Calu3 (cell line): ENCODE measurements at regions not wholly inside any gene's neighbourhood (a gene's known extent, or its start where the extent isn't known, plus 50 kb on each side); places are given as distances from the start of the nearest gene placed in this dataset.

Source experiments
- BruUV-seq: library from RNA; stranded (reverse); fragments of 400-500 nt; replicated peaks from 2 replicates; lab custom pipeline; 2021; lab: Mats Ljungman, UMichigan
- CTCF ChIA-PET: fragments of 300-600 bp; sonication (Branson Sonifier 250); formaldehyde crosslinking; loops from one replicate; lab custom pipeline; 2022; ENCODE audit warnings: antibody characterized with exemption; lab: Charles Lee
- DNase-seq: peaks from one replicate; pipeline ENCODE4 v3.0.0; 2022
- H3K27ac Mint-ChIP-seq: one replicate; pipeline ENCODE4 v1.8.0; 2022; ENCODE audit warnings: mixed read lengths; ENCODE audit not compliant: unreplicated experiment
- H3K27me3 Mint-ChIP-seq: one replicate; pipeline ENCODE4 v1.8.0; 2022; ENCODE audit warnings: mixed read lengths; ENCODE audit not compliant: unreplicated experiment
- H3K36me3 Mint-ChIP-seq: one replicate; pipeline ENCODE4 v1.8.0; 2022; ENCODE audit warnings: mild to moderate bottlenecking, moderate library complexity, mixed read lengths; ENCODE audit not compliant: insufficient read depth, unreplicated experiment
- H3K4me1 Mint-ChIP-seq: one replicate; pipeline ENCODE4 v1.8.0; 2022; ENCODE audit warnings: mild to moderate bottlenecking, low read depth, mixed read lengths; ENCODE audit not compliant: unreplicated experiment
- H3K4me3 Mint-ChIP-seq: one replicate; pipeline ENCODE4 v1.8.0; 2022; ENCODE audit warnings: mild to moderate bottlenecking, low read depth, moderate library complexity, mixed read lengths; ENCODE audit not compliant: unreplicated experiment
- H3K9me3 Mint-ChIP-seq: one replicate; pipeline ENCODE4 v1.8.0; 2022; ENCODE audit warnings: low read depth, mixed read lengths; ENCODE audit not compliant: unreplicated experiment
- CTCF ChIP-seq: fragments of 200-600 bp; IDR thresholded peaks from one replicate; pipeline ENCODE4 v1.8.0; 2022; ENCODE audit warnings: antibody characterized with exemption; ENCODE audit not compliant: unreplicated experiment
- intact Hi-C: fragments of 100-400 bp; cut with micrococcal nuclease; formaldehyde crosslinking; loops from one replicate; pipeline ENCODE4 v1.10.0; 2022; ENCODE audit not compliant: unreplicated experiment

GRCh38 chr2:120910164-120910563, 174.5 kb downstream of the GLI2 start:
- Mint-ChIP-seq H3K4me3 (no peak overlapping the region), H3K36me3 (peaks cover 8% of the 10 kb centered on the region), H3K27me3 (no peaks in the 10 kb centered on the region), H3K4me1 (peaks cover 49% of the 10 kb centered on the region), H3K27ac (no peak overlapping the region), H3K9me3 (no peaks in the 10 kb centered on the region)
- CTCF ChIA-PET = no interaction called here
- BruUV-seq = no TSS peak
- no peak for DNase-seq
- TF ChIP-seq CTCF = no peak
- intact Hi-C loops = no loop called here

GRCh38 chr2:120910956-120911951, 175.6 kb downstream of the GLI2 start:
- Mint-ChIP-seq H3K4me3 (no peak overlapping the region), H3K4me1 (peaks cover 59% of the 10 kb centered on the region), H3K9me3 (no peaks in the 10 kb centered on the region), H3K27ac (peak overlapping the region; percentile 86), H3K27me3 (no peaks in the 10 kb centered on the region), H3K36me3 (peaks cover 8% of the 10 kb centered on the region)
- CTCF ChIA-PET = interaction anchor here (0.6 to 1.2 kb wide), 3 partner anchors 29 to 780 kb away, joined by 3 read pairs; no protein-coding TSS in a partner anchor
- BruUV-seq = no TSS peak
- TF ChIP-seq CTCF = no peak
- peak; percentile 30 for DNase-seq
- intact Hi-C loops = no loop called here

GRCh38 chr2:120912101-120912985, 176.7 kb downstream of the GLI2 start:
- CTCF ChIA-PET = interaction anchor here (0.6 to 1.4 kb wide), 6 partner anchors 15 to 779 kb away, joined by 3 to 5 read pairs (median 3); no protein-coding TSS in a partner anchor
- peak; percentile 69 for DNase-seq
- peak overlapping the region; percentile 56 for H3K4me3 Mint-ChIP-seq
- H3K36me3 Mint-ChIP-seq = peaks cover 8% of the 10 kb centered on the region
- intact Hi-C loops = no loop called here
- peaks cover 64% of the 10 kb centered on the region for H3K4me1 Mint-ChIP-seq
- peak overlapping the region; percentile 86 for H3K27ac Mint-ChIP-seq
- no peaks in the 10 kb centered on the region for H3K9me3 Mint-ChIP-seq
- no peak for TF ChIP-seq CTCF
- BruUV-seq = no TSS peak
- no peaks in the 10 kb centered on the region for H3K27me3 Mint-ChIP-seq
